ENCODE measurements at regions not wholly inside any gene's neighbourhood (a gene's known extent, or its start where the extent isn't known, plus 50 kb on each side); places are given as distances from the start of the nearest gene placed in this dataset.
A peak's percentile ranks its signal among the peaks of the same experiment; 100 is the strongest.

DNA sequence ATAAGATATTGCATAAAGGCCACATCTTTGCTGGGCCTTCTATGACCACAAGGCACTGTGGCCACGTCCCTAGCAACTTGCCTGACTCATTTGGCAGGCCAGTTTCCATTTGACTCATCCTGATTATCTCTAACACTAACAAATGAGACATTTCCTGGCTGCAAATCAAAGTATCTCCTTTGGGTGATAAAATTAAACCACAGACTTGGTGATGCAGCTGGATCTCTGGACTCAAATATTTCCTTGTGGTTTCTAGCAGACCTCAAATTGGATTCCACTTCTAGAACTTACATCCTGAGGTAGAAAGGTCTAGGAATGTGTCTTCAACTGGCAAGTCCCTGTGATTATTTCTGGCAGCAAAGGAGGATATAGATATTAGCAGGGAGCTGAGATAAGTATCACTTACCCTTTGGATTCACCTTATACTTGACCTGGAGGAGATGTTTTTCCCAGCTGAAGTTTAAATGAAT lies 167.9 kb upstream of the NXPH2 start:
- Histone ChIP-seq H3K36me3 (replicated peaks in 1 of 2; ENCODE audit: control insufficient read depth in 1 of 2, insufficient read depth in 2 of 2, low read length in 1 of 2) (no peaks in the 10 kb centered on the region), H3K9me2 (no peaks in the 10 kb centered on the region), H3K4me1 (ENCODE audit: control insufficient read depth in 1 of 2, insufficient read depth in 2 of 2, low read depth in 1 of 2, low read length in 1 of 2) (peaks cover 0 to 14% of the 10 kb centered on the region in 2 experiments; a peak in 1 of 4 replicates), H2AFZ (ENCODE audit: low read depth) (no peak overlapping the region), H3K4me3 (ENCODE audit: low read depth in 2 of 2, low read length in 1 of 2) (no peak overlapping the region), H3K27ac (ENCODE audit: low read depth in 2 of 2, low read length in 1 of 2) (no peak overlapping the region), H3K9ac (no peak overlapping the region), H4K20me1 (ENCODE audit: insufficient read depth) (peaks cover 8% of the 10 kb centered on the region), H3F3A (replicated peaks; ENCODE audit: insufficient read depth) (peaks cover 11% of the 10 kb centered on the region), H3K79me2 (ENCODE audit: insufficient read depth) (no peaks in the 10 kb centered on the region), H3K27me3 (ENCODE audit: insufficient read depth) (peaks cover 23% of the 10 kb centered on the region; the same call in 1 of the 2 replicates), H3K9me3 (no peaks in the 10 kb centered on the region), H3K4me2 (no peak overlapping the region)
- 0% methylated on average over 1 of the region's 1 CpG for WGBS (ENCODE audit: low lambda C conversion rate)
- POLR2A ChIA-PET = no interaction called here
- CTCF ChIA-PET = no interaction called here
- no peak for DNase-seq
- TF ChIP-seq YY1 (IDR thresholded peaks at IDR 0.05; ENCODE audit: low read depth) = no peak
- no peak for TF ChIP-seq GATA2 (CRISPR knock-in tag; IDR thresholded peaks at IDR 0.05)
- TF ChIP-seq FOXJ3 (CRISPR knock-in tag; IDR thresholded peaks at IDR 0.05) = no peak
- peak; percentile 58; the same call in 1 of the 2 replicates for TF ChIP-seq FOXM1 (IDR thresholded peaks at IDR 0.05; ENCODE audit: low read depth)
- TF ChIP-seq POLR2AphosphoS5 (IDR thresholded peaks at IDR 0.05; ENCODE audit: low read depth, low read length) = peak; percentile 90
- TF ChIP-seq EZH2phosphoT487 (IDR thresholded peaks at IDR 0.05; ENCODE audit: borderline replicate concordance, low read depth) = no peak; the same call in 1 of the 2 replicates
- no peak for TF ChIP-seq GABPA (IDR thresholded peaks at IDR 0.05; ENCODE audit: low read depth)
- TF ChIP-seq PBX3 (IDR thresholded peaks at IDR 0.05) = peak; percentile 94
- TF ChIP-seq ELF1 (IDR thresholded peaks at IDR 0.05) = peak; percentile 19; the same call in 1 of the 2 replicates
- no peak for TF ChIP-seq SMC3 (IDR thresholded peaks at IDR 0.05; ENCODE audit: low read depth, low read length)
- TF ChIP-seq, protein P1, sequence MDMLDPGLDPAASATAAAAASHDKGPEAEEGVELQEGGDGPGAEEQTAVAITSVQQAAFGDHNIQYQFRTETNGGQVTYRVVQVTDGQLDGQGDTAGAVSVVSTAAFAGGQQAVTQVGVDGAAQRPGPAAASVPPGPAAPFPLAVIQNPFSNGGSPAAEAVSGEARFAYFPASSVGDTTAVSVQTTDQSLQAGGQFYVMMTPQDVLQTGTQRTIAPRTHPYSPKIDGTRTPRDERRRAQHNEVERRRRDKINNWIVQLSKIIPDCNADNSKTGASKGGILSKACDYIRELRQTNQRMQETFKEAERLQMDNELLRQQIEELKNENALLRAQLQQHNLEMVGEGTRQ (IDR thresholded peaks at IDR 0.05; ENCODE audit: borderline replicate concordance, low read depth, low read length) = no peak
- TF ChIP-seq RFX5 (IDR thresholded peaks at IDR 0.05; ENCODE audit: low read length) = no peak
- no peak for TF ChIP-seq SIN3A (IDR thresholded peaks at IDR 0.05; ENCODE audit: borderline replicate concordance, low read depth, low read length)
- no peak for TF ChIP-seq CHD2 (IDR thresholded peaks at IDR 0.05; ENCODE audit: low read length, partially characterized antibody)
- TF ChIP-seq MXI1 (IDR thresholded peaks at IDR 0.05; ENCODE audit: low read depth, low read length) = no peak
- peak; percentile 98 for TF ChIP-seq TCF12 (IDR thresholded peaks at IDR 0.05)
- TF ChIP-seq, protein P2, sequence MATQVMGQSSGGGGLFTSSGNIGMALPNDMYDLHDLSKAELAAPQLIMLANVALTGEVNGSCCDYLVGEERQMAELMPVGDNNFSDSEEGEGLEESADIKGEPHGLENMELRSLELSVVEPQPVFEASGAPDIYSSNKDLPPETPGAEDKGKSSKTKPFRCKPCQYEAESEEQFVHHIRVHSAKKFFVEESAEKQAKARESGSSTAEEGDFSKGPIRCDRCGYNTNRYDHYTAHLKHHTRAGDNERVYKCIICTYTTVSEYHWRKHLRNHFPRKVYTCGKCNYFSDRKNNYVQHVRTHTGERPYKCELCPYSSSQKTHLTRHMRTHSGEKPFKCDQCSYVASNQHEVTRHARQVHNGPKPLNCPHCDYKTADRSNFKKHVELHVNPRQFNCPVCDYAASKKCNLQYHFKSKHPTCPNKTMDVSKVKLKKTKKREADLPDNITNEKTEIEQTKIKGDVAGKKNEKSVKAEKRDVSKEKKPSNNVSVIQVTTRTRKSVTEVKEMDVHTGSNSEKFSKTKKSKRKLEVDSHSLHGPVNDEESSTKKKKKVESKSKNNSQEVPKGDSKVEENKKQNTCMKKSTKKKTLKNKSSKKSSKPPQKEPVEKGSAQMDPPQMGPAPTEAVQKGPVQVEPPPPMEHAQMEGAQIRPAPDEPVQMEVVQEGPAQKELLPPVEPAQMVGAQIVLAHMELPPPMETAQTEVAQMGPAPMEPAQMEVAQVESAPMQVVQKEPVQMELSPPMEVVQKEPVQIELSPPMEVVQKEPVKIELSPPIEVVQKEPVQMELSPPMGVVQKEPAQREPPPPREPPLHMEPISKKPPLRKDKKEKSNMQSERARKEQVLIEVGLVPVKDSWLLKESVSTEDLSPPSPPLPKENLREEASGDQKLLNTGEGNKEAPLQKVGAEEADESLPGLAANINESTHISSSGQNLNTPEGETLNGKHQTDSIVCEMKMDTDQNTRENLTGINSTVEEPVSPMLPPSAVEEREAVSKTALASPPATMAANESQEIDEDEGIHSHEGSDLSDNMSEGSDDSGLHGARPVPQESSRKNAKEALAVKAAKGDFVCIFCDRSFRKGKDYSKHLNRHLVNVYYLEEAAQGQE (IDR thresholded peaks at IDR 0.05; ENCODE audit: low read depth, low read length) = peak; percentile 43; the same call in 1 of the 2 replicates
- TF ChIP-seq JUND (IDR thresholded peaks at IDR 0.05) = peak; percentile 96
- peak in 1 of 2 experiments; percentile 87; a peak in 2 of 4 replicates for TF ChIP-seq EP300 (IDR thresholded peaks at IDR 0.05; ENCODE audit: borderline replicate concordance in 1 of 2, low read depth in 1 of 2, low read length in 1 of 2)
- peak; percentile 96 for TF ChIP-seq FOSL2 (IDR thresholded peaks at IDR 0.05; ENCODE audit: borderline replicate concordance, low read depth)
- TF ChIP-seq IRF3 (IDR thresholded peaks at IDR 0.05; ENCODE audit: low read depth, low read length) = no peak
- peak; percentile 64 for TF ChIP-seq MEF2A (IDR thresholded peaks at IDR 0.05; ENCODE audit: borderline replicate concordance, low read depth)
- TF ChIP-seq RXRA (IDR thresholded peaks at IDR 0.05; ENCODE audit: borderline replicate concordance, low read depth) = peak; percentile 82
- TF ChIP-seq TEAD4 (IDR thresholded peaks at IDR 0.05; ENCODE audit: borderline replicate concordance, insufficient read depth) = peak; percentile 99
- TF ChIP-seq RCOR1 (IDR thresholded peaks at IDR 0.05; ENCODE audit: low read length) = no peak
- no peak for TF ChIP-seq USF1 (IDR thresholded peaks at IDR 0.05; ENCODE audit: borderline replicate concordance, low read depth)
- no peak for TF ChIP-seq NRF1 (IDR thresholded peaks at IDR 0.05; ENCODE audit: low read depth, low read length)
- no peak for TF ChIP-seq TAF1 (IDR thresholded peaks at IDR 0.05; ENCODE audit: borderline replicate concordance, low read depth, low read length)

All from SK-N-SH (cell line).